ENCODE measurements at regions not wholly inside any gene's neighbourhood (a gene's known extent, or its start where the extent isn't known, plus 50 kb on each side); places are given as distances from the start of the nearest gene placed in this dataset.

- no peak for DNase-seq
These were observed 119.7 kb downstream of the CD47 start for GRCh38 chr3:107970993-107971580.

GRCh38 chr3:107969994-107970819 lies 120.6 kb downstream of the CD47 start:
- DNase-seq = peak in 5 of 51 donors; percentile 3 to 52 (median 41)

GRCh38 chr3:107969525-107969924 lies 121.3 kb downstream of the CD47 start:
- DNase-seq = no peak

- no peak for DNase-seq
These were observed 124.6 kb downstream of the CD47 start for GRCh38 chr3:107966276-107966675.

GRCh38 chr3:107965136-107965655 lies 125.6 kb downstream of the CD47 start:
- DNase-seq = no peak

- no peak for DNase-seq
These were observed 127.2 kb downstream of the CD47 start for GRCh38 chr3:107963581-107963980.

GRCh38 chr3:107962946-107963345 lies 127.9 kb downstream of the CD47 start:
- DNase-seq = no peak

- no peak for DNase-seq
These were observed 128.8 kb downstream of the CD47 start for GRCh38 chr3:107962037-107962436.

GRCh38 chr3:107959550-107960154 lies 131.2 kb downstream of the CD47 start:
- DNase-seq = no peak

GRCh38 chr3:107958146-107958545 lies 132.7 kb downstream of the CD47 start:
- DNase-seq = no peak

GRCh38 chr3:107956991-107957900 lies 133.6 kb downstream of the CD47 start:
- DNase-seq = peak in 37 of 51 donors; percentile 3 to 81 (median 48)

- no peak for DNase-seq
These were observed 136.0 kb downstream of the CD47 start for GRCh38 chr3:107954845-107955244.

GRCh38 chr3:107953722-107954121 lies 137.1 kb downstream of the CD47 start:
- no peak for DNase-seq

- DNase-seq = no peak
These were observed 139.7 kb downstream of the CD47 start for GRCh38 chr3:107951126-107951525.

- DNase-seq = peak in 1 of 51 donors; percentile 34
These were observed 140.4 kb downstream of the CD47 start for GRCh38 chr3:107950417-107950816.

- DNase-seq = no peak
These were observed 141.3 kb downstream of the CD47 start for GRCh38 chr3:107949394-107949970.

GRCh38 chr3:107947203-107947602 lies 143.6 kb downstream of the CD47 start:
- DNase-seq = no peak

GRCh38 chr3:107946700-107947099 lies 144.1 kb downstream of the CD47 start:
- no peak for DNase-seq

- DNase-seq = no peak
These were observed 145.3 kb downstream of the CD47 start for GRCh38 chr3:107945417-107946094.

- no peak for DNase-seq
These were observed 146.9 kb downstream of the CD47 start for GRCh38 chr3:107943786-107944523.

Data from hypothalamus (tissue), 51 donors.